Breast epithelium (tissue), 4 donors: ENCODE measurements at regions not wholly inside any gene's neighbourhood (a gene's known extent, or its start where the extent isn't known, plus 50 kb on each side); places are given as distances from the start of the nearest gene placed in this dataset.

Source experiments
- DNase-seq, 2 donors: peaks; one replicate each; pipeline ENCODE4 v3.0.0-alpha.2; 2019; ENCODE audit warnings: low spot score in 2 of 2
- H3K27ac ChIP-seq, 2 donors: fragments of 200-600 bp; sonication (generic) in 1 of 2; one replicate each; pipeline ENCODE4 v1.5.1; 2016 to 2019; ENCODE audit warnings: mild to moderate bottlenecking in 1 of 2
- H3K27me3 ChIP-seq, 2 donors: fragments of 200-600 bp; sonication (generic) in 1 of 2; one replicate each; pipeline versions ENCODE4 v1.5.1 to v1.6.0; 2017 to 2019; ENCODE audit warnings: control low read depth in 1 of 2, mild to moderate bottlenecking in 1 of 2
- H3K36me3 ChIP-seq: fragments of 200-600 bp; one replicate; pipeline ENCODE4 v1.5.1; 2019
- H3K4me1 ChIP-seq, 2 donors: fragments of 200-600 bp; sonication (generic); one replicate each; pipeline ENCODE4 v1.5.1; 2016 to 2019; ENCODE audit warnings: control low read depth in 1 of 2
- H3K4me3 ChIP-seq, 3 donors: fragments of 200-600 bp; sonication (generic); 1 replicate in 2 of 3; 2 replicates in 1 of 3; pipeline ENCODE4 v1.5.1; 2016 to 2019; ENCODE audit warnings: mild to moderate bottlenecking in 3 of 3, moderate library complexity in 2 of 3
- H3K9me3 ChIP-seq, 2 donors: fragments of 200-600 bp; sonication (generic) in 1 of 2; one replicate each; pipeline ENCODE4 v1.5.1; 2016 to 2019; ENCODE audit warnings: control low read depth in 1 of 2
- CTCF ChIP-seq, 3 donors: fragments of 450-650 bp; IDR thresholded peaks; one replicate each; pipeline ENCODE4 v1.5.1; 2016 to 2017; ENCODE audit warnings: antibody characterized with exemption in 3 of 3, mild to moderate bottlenecking in 3 of 3, moderate library complexity in 3 of 3
- POLR2A ChIP-seq: fragments of 450-650 bp; IDR thresholded peaks from one replicate; pipeline ENCODE4 v1.6.1; 2016; ENCODE audit warnings: antibody characterized with exemption, mild to moderate bottlenecking, moderate library complexity
- POLR2AphosphoS5 ChIP-seq, 3 donors: sonication (generic); formaldehyde crosslinking; IDR thresholded peaks; one replicate each; pipeline ENCODE4 v1.6.1; 2017; ENCODE audit warnings: antibody characterized with exemption in 3 of 3
- intact Hi-C: fragments of 100-400 bp; cut with DNase I; formaldehyde crosslinking; loops from one replicate; pipeline ENCODE4 v1.15.1; 2023; ENCODE audit warnings: low total_unique reads

- Histone ChIP-seq H3K4me1 (no peaks in the 10 kb centered on the region), H3K27me3 (no peaks in the 10 kb centered on the region), H3K36me3 (no peaks in the 10 kb centered on the region), H3K27ac (no peak overlapping the region), H3K9me3 (peaks cover 0 to 13% of the 10 kb centered on the region in 2 donors), H3K4me3 (no peak overlapping the region)
- intact Hi-C loops: no loop called here
- DNase-seq: no peak
- TF ChIP-seq POLR2AphosphoS5 (IDR thresholded peaks at IDR 0.05) (no peak), POLR2A (no peak), CTCF (IDR thresholded peaks at IDR 0.05) (no peak)
Measured at GRCh38 chr12:87378526-87378925, 650.7 kb downstream of the C12orf50 start.

GRCh38 chr12:87376722-87377121, 652.5 kb downstream of the C12orf50 start:
- Histone ChIP-seq H3K27ac (no peak overlapping the region), H3K4me3 (no peak overlapping the region), H3K27me3 (no peaks in the 10 kb centered on the region), H3K9me3 (peaks cover 0 to 13% of the 10 kb centered on the region in 2 donors), H3K4me1 (no peaks in the 10 kb centered on the region), H3K36me3 (no peaks in the 10 kb centered on the region)
- no peak for DNase-seq
- intact Hi-C loops: no loop called here
- TF ChIP-seq POLR2A (no peak), POLR2AphosphoS5 (IDR thresholded peaks at IDR 0.05) (no peak), CTCF (IDR thresholded peaks at IDR 0.05) (no peak)

- no peaks in the 10 kb centered on the region for H3K4me1 ChIP-seq
- intact Hi-C loops: no loop called here
- H3K36me3 ChIP-seq: no peaks in the 10 kb centered on the region
Measured at GRCh38 chr12:87369161-87369560, 660.0 kb downstream of the C12orf50 start.

GRCh38 chr12:87368259-87368658, 660.9 kb downstream of the C12orf50 start:
- H3K4me3 ChIP-seq: no peak overlapping the region
- no peaks in the 10 kb centered on the region for H3K27me3 ChIP-seq
- no peaks in the 10 kb centered on the region for H3K4me1 ChIP-seq
- H3K36me3 ChIP-seq: no peaks in the 10 kb centered on the region
- DNase-seq: no peak
- H3K27ac ChIP-seq: no peak overlapping the region
- TF ChIP-seq CTCF (IDR thresholded peaks at IDR 0.05): no peak
- no peak for TF ChIP-seq POLR2A
- no peak for TF ChIP-seq POLR2AphosphoS5 (IDR thresholded peaks at IDR 0.05)
- H3K9me3 ChIP-seq: no peaks in the 10 kb centered on the region
- intact Hi-C loops: no loop called here

More at GRCh38 chr12:87369161-87369560, 660.0 kb downstream of the C12orf50 start:
- DNase-seq: no peak
- Histone ChIP-seq H3K27me3 (no peaks in the 10 kb centered on the region), H3K9me3 (no peaks in the 10 kb centered on the region), H3K27ac (no peak overlapping the region), H3K4me3 (no peak overlapping the region)
- TF ChIP-seq POLR2A (no peak), CTCF (IDR thresholded peaks at IDR 0.05) (no peak), POLR2AphosphoS5 (IDR thresholded peaks at IDR 0.05) (no peak)

- Histone ChIP-seq H3K27ac (no peak overlapping the region), H3K4me1 (no peaks in the 10 kb centered on the region), H3K36me3 (no peaks in the 10 kb centered on the region), H3K4me3 (no peak overlapping the region), H3K9me3 (no peaks in the 10 kb centered on the region), H3K27me3 (no peaks in the 10 kb centered on the region)
- TF ChIP-seq POLR2AphosphoS5 (IDR thresholded peaks at IDR 0.05) (no peak), POLR2A (no peak)
- intact Hi-C loops: no loop called here
- DNase-seq: no peak
Measured at GRCh38 chr12:87365423-87365822, 663.8 kb downstream of the C12orf50 start.

- H3K27ac ChIP-seq: no peak overlapping the region
- peaks cover 0 to 8% of the 10 kb centered on the region in 2 donors for H3K9me3 ChIP-seq
- no peak for DNase-seq
- TF ChIP-seq POLR2AphosphoS5 (IDR thresholded peaks at IDR 0.05) (no peak), POLR2A (no peak), CTCF (IDR thresholded peaks at IDR 0.05) (no peak)
- no peak overlapping the region for H3K4me3 ChIP-seq
- no peaks in the 10 kb centered on the region for H3K4me1 ChIP-seq
- no peaks in the 10 kb centered on the region for H3K27me3 ChIP-seq
- no peaks in the 10 kb centered on the region for H3K36me3 ChIP-seq
- intact Hi-C loops: no loop called here
Measured at GRCh38 chr12:87363497-87364084, 665.6 kb downstream of the C12orf50 start.
